Testis (tissue), 2 donors: ENCODE measurements at regions not wholly inside any gene's neighbourhood (a gene's known extent, or its start where the extent isn't known, plus 50 kb on each side); places are given as distances from the start of the nearest gene placed in this dataset.

Experiments
- CTCF ChIP-seq, 3 experiments: fragments of 450-650 bp in 2 of 3; fragments of 200-600 bp in 1 of 3; sonication (generic) in 1 of 3; IDR thresholded peaks; one replicate each; pipeline ENCODE4 v1.5.1; 2016 to 2019; ENCODE audit warnings: antibody characterized with exemption in 3 of 3, mild to moderate bottlenecking in 2 of 3, moderate library complexity in 1 of 3
- POLR2A ChIP-seq: fragments of 450-650 bp; IDR thresholded peaks from one replicate; pipeline ENCODE4 v1.6.1; 2017; ENCODE audit warnings: antibody characterized with exemption, mild to moderate bottlenecking, moderate library complexity

DNA sequence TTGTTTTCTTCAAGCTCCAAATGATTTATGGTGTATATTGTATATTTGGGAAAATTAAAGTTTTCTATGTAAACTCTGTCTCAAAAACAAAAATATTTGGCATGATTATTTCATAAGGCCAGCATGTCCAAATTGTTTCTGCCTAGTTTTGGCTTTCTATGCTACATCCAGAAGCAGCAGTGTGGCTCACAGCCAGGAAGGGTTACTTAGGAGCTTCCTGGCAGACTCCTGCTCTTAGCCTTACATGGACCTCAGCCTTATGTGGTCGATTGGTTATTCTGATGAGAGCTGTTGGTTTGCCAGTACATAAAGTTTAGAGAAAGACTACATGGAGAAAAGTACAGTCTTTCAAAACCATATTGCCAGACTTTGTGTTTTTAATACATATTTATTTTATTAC lies 297.7 kb upstream of the FAT3 start:
- TF ChIP-seq CTCF (IDR thresholded peaks at IDR 0.05), result no peak
- no peak for TF ChIP-seq POLR2A
